AG04449 (cell line): ENCODE measurements at regions not wholly inside any gene's neighbourhood (a gene's known extent, or its start where the extent isn't known, plus 50 kb on each side); places are given as distances from the start of the nearest gene placed in this dataset.

Experiments used
- CTCF ChIA-PET: fragments of 350-600 bp; formaldehyde crosslinking; extraction: SDS; loops from one replicate; lab custom pipeline; 2021; ENCODE audit warnings: antibody characterized with exemption; lab: Yijun Ruan, JAX
- POLR2A ChIA-PET: fragments of 400-600, 350-600 bp; formaldehyde crosslinking; extraction: SDS; loops from one replicate; lab custom pipeline; 2020; ENCODE audit warnings: antibody characterized with exemption, inconsistent platforms; lab: Yijun Ruan, JAX
- DNase-seq: peaks from one replicate; pipeline ENCODE4 v3.0.0-alpha.2; 2010; ENCODE audit warnings: low read depth, low spot score
- H3K4me3 ChIP-seq: 2 replicates; pipeline ENCODE4 v1.5.1; 2011; ENCODE audit warnings: low read depth, mild to moderate bottlenecking, control low read depth, low read length
- CTCF ChIP-seq: IDR thresholded peaks from one replicate; pipeline ENCODE4 v1.5.1; 2011; ENCODE audit warnings: mild to moderate bottlenecking, moderate library complexity, low read length, control low read depth, inconsistent platforms; ENCODE audit not compliant: insufficient read depth; ENCODE audit errors: missing control alignments

- CTCF ChIA-PET = interaction anchor here (0.8 kb wide), 1 partner anchor 12 kb away, joined by 3 read pairs; no protein-coding TSS in a partner anchor
- POLR2A ChIA-PET = no interaction called here
Measured at GRCh38 chr2:9127316-9127715, 79.3 kb upstream of the ASAP2 start.

GRCh38 chr2:9126540-9126939 lies 80.1 kb upstream of the ASAP2 start:
- ChIA-PET POLR2A (no interaction called here), CTCF (interaction anchor here (0.6 to 1.0 kb wide), 2 partner anchors 14 to 206 kb away, joined by 3 to 4 read pairs; no protein-coding TSS in a partner anchor)
- H3K4me3 ChIP-seq = no peak overlapping the region
- no peak for DNase-seq
- TF ChIP-seq CTCF = no peak

More at GRCh38 chr2:9127316-9127715, 79.3 kb upstream of the ASAP2 start:
- no peak for TF ChIP-seq CTCF
- DNase-seq = no peak
- H3K4me3 ChIP-seq = no peak overlapping the region

- no peak for DNase-seq
- CTCF ChIA-PET = no interaction called here
- H3K4me3 ChIP-seq = no peak overlapping the region
- POLR2A ChIA-PET = no interaction called here
- no peak for TF ChIP-seq CTCF
Measured at GRCh38 chr2:9124231-9124741, 82.3 kb upstream of the ASAP2 start.

GRCh38 chr2:9123069-9123468 lies 83.5 kb upstream of the ASAP2 start:
- H3K4me3 ChIP-seq = no peak overlapping the region
- TF ChIP-seq CTCF = no peak
- ChIA-PET POLR2A (no interaction called here), CTCF (no interaction called here)
- DNase-seq = no peak

GRCh38 chr2:9122367-9122766 lies 84.2 kb upstream of the ASAP2 start:
- no peak for DNase-seq
- H3K4me3 ChIP-seq = no peak overlapping the region
- ChIA-PET CTCF (no interaction called here), POLR2A (no interaction called here)
- TF ChIP-seq CTCF = no peak

- no peak overlapping the region for H3K4me3 ChIP-seq
- ChIA-PET CTCF (no interaction called here), POLR2A (no interaction called here)
- DNase-seq = no peak
- TF ChIP-seq CTCF = no peak
Measured at GRCh38 chr2:9118383-9118960, 88.1 kb upstream of the ASAP2 start.
